Keratinocyte (primary cell): ENCODE measurements at regions not wholly inside any gene's neighbourhood (a gene's known extent, or its start where the extent isn't known, plus 50 kb on each side); places are given as distances from the start of the nearest gene placed in this dataset.

ENCODE experiments used
- DNase-seq: peaks from one replicate; pipeline ENCODE4 v3.0.0-alpha.2; 2011; ENCODE audit warnings: low read depth, missing footprints, low spot score
- FAIRE-seq: peaks from 2 replicates; lab custom pipeline; 2011; peaks lifted over from hg19 to GRCh38; lab: Jason Lieb, UNC
- H2AFZ ChIP-seq: 2 replicates; pipeline ENCODE4 v1.6.0; 2012; ENCODE audit warnings: low read length, control low read depth, inconsistent platforms; ENCODE audit not compliant: control insufficient read depth
- H3K27ac ChIP-seq: 2 replicates; pipeline ENCODE4 v1.5.1; 2011; ENCODE audit warnings: low read length; ENCODE audit not compliant: control insufficient read depth, insufficient read depth
- H3K27me3 ChIP-seq: 3 replicates; pipeline ENCODE4 v1.6.0; 2011; ENCODE audit warnings: low read length; ENCODE audit not compliant: control insufficient read depth, insufficient read depth; ENCODE audit errors: extremely low read depth
- H3K36me3 ChIP-seq, 2 experiments: 2 replicates in 1 of 2; 3 replicates in 1 of 2; pipeline ENCODE4 v1.5.1; 2011; ENCODE audit warnings: low read length in 2 of 2, mild to moderate bottlenecking in 1 of 2; ENCODE audit not compliant: control insufficient read depth in 2 of 2, insufficient read depth in 2 of 2; ENCODE audit errors: extremely low read depth in 1 of 2
- H3K4me1 ChIP-seq: 3 replicates; pipeline ENCODE4 v1.5.1; 2011; ENCODE audit warnings: low read length; ENCODE audit not compliant: control insufficient read depth, insufficient read depth; ENCODE audit errors: extremely low read depth
- H3K4me2 ChIP-seq: 3 replicates; pipeline ENCODE4 v1.6.0; 2011; ENCODE audit warnings: low read depth, low read length; ENCODE audit not compliant: control insufficient read depth, insufficient read depth; ENCODE audit errors: extremely low read depth
- H3K4me3 ChIP-seq, 3 experiments: fragments of 200-600 bp in 1 of 3; sonication (generic) in 1 of 3; 2 replicates in 2 of 3; 3 replicates in 1 of 3; pipeline ENCODE4 v1.5.1; 2011 to 2016; ENCODE audit warnings: low read length in 3 of 3, mild to moderate bottlenecking in 3 of 3, control low read depth in 2 of 3, inconsistent platforms in 1 of 3, low read depth in 1 of 3, mixed read lengths in 1 of 3, mixed run types in 1 of 3, moderate library complexity in 1 of 3; ENCODE audit not compliant: control insufficient read depth in 2 of 3, insufficient read depth in 2 of 3; ENCODE audit errors: extremely low read depth in 1 of 3
- H3K79me2 ChIP-seq: 2 replicates; pipeline ENCODE4 v1.6.0; 2012; ENCODE audit warnings: low read length; ENCODE audit not compliant: control insufficient read depth, insufficient read depth
- H3K9ac ChIP-seq: 3 replicates; pipeline ENCODE4 v1.6.0; 2011; ENCODE audit warnings: low read length; ENCODE audit not compliant: control insufficient read depth, insufficient read depth; ENCODE audit errors: extremely low read depth
- H3K9me1 ChIP-seq: 3 replicates; pipeline ENCODE4 v1.6.0; 2011; ENCODE audit warnings: low read length; ENCODE audit not compliant: control insufficient read depth, insufficient read depth; ENCODE audit errors: extremely low read depth
- H3K9me3 ChIP-seq: 2 replicates; pipeline ENCODE4 v1.5.1; 2012; ENCODE audit warnings: low read depth, low read length; ENCODE audit not compliant: control insufficient read depth
- H4K20me1 ChIP-seq: 3 replicates; pipeline ENCODE4 v1.6.0; 2011; ENCODE audit warnings: low read length; ENCODE audit not compliant: control insufficient read depth, insufficient read depth; ENCODE audit errors: extremely low read depth
- EZH2 ChIP-seq: IDR thresholded peaks from one replicate; pipeline ENCODE4 v1.6.1; 2012; ENCODE audit warnings: inconsistent platforms, mild to moderate bottlenecking, low read length, moderate library complexity
- dilution Hi-C: fragments of 300-500 bp; cut with MboI; formaldehyde crosslinking; loops from one replicate; pipeline ENCODE4 v1.7.0; 2020; ENCODE audit warnings: low sequenced_read_pairs; ENCODE audit not compliant: extremely low pct_ligation_motif_present
- TF ChIP-seq, protein P1 (sequence below), 3 experiments: IDR thresholded peaks in 1 of 3; conservative IDR thresholded peaks in 1 of 3; optimal IDR thresholded peaks in 1 of 3; 2 replicates in 2 of 3; 3 replicates in 1 of 3; pipeline versions ENCODE3 to v1.5.1; 2011; ENCODE audit warnings: low read length in 3 of 3, mild to moderate bottlenecking in 3 of 3, moderate library complexity in 2 of 3, control low read depth in 1 of 3, inconsistent platforms in 1 of 3; ENCODE audit not compliant: insufficient read depth in 2 of 3; ENCODE audit errors: extremely low read depth in 1 of 3

DNA sequence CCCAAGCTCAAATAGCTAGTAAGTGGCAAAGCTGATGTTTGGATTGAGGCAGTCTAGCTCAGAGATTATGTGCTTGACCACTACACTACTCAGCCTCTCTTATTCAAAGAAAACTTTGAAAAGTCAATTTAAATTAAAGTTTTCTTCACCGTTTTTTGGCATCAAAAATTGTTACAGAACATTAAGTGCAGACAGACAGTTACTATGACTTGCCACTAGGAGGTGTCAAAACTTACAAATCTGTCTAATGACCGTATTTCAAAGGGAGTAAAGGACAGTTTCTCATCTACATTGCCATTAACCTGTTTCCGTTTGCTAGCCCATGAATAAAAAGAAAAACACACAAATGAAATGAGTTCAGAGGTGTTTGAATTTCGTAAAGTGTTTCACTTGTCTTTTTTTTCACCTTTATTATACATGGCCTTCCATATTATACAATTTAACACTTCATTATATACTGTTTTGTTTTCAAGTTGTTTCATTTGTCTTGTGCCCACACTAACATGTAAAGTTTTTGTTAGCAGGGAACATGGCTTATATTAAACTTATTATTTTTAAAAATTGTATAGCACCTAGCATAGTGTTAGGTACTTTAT lies 57.4 kb upstream of the MTF2 start:
- Histone ChIP-seq H3K4me2 (no peak overlapping the region), H3K36me3 (no peaks in the 10 kb centered on the region), H3K9me1 (no peaks in the 10 kb centered on the region), H3K27me3 (no peaks in the 10 kb centered on the region), H3K9me3 (no peaks in the 10 kb centered on the region), H3K4me1 (no peaks in the 10 kb centered on the region), H3K9ac (no peak overlapping the region), H3K79me2 (no peaks in the 10 kb centered on the region), H2AFZ (no peak overlapping the region), H3K27ac (no peak overlapping the region), H4K20me1 (no peaks in the 10 kb centered on the region), H3K4me3 (no peak overlapping the region)
- dilution Hi-C loops: no loop called here
- TF ChIP-seq, protein P1, sequence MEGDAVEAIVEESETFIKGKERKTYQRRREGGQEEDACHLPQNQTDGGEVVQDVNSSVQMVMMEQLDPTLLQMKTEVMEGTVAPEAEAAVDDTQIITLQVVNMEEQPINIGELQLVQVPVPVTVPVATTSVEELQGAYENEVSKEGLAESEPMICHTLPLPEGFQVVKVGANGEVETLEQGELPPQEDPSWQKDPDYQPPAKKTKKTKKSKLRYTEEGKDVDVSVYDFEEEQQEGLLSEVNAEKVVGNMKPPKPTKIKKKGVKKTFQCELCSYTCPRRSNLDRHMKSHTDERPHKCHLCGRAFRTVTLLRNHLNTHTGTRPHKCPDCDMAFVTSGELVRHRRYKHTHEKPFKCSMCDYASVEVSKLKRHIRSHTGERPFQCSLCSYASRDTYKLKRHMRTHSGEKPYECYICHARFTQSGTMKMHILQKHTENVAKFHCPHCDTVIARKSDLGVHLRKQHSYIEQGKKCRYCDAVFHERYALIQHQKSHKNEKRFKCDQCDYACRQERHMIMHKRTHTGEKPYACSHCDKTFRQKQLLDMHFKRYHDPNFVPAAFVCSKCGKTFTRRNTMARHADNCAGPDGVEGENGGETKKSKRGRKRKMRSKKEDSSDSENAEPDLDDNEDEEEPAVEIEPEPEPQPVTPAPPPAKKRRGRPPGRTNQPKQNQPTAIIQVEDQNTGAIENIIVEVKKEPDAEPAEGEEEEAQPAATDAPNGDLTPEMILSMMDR (optimal IDR thresholded peaks at IDR 0.05 in 1 of 3, IDR thresholded peaks at IDR 0.05 in 1 of 3, conservative IDR thresholded peaks at IDR 0.05 in 1 of 3; ENCODE audit: extremely low read depth in 1 of 3, insufficient read depth in 2 of 3, low read length in 3 of 3): peak in 2 of 3 experiments; percentile 54 to 68
- no peak for TF ChIP-seq EZH2
- peak; percentile 88 for FAIRE-seq
- DNase-seq: no peak

DNA sequence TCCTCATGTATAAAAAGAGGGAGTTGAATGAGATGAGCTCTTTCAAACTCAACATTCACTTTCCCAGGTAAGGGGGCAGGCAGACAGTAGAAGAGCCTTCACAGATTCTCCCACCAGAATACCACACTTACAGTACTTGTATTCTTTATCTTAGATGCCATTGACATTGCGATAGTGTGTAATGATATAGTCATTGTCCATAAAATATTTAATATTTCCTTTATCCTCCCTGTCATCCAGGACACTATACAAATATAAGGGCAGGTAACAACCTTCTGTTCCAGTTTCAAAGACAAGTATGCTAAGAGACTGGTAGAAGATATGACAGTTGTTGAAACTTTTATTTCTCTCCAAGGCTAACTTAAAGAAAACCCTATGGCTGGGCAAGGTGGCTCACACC lies 56.5 kb upstream of the MTF2 start:
- no peak overlapping the region for H2AFZ ChIP-seq
- no peaks in the 10 kb centered on the region for H3K9me3 ChIP-seq
- dilution Hi-C loops: no loop called here
- no peak overlapping the region for H3K9ac ChIP-seq
- H3K27me3 ChIP-seq: no peaks in the 10 kb centered on the region
- no peak overlapping the region for H3K4me3 ChIP-seq
- H4K20me1 ChIP-seq: no peaks in the 10 kb centered on the region
- H3K36me3 ChIP-seq: no peaks in the 10 kb centered on the region
- FAIRE-seq: no peak
- H3K79me2 ChIP-seq: no peaks in the 10 kb centered on the region
- no peaks in the 10 kb centered on the region for H3K4me1 ChIP-seq
- TF ChIP-seq EZH2: no peak
- TF ChIP-seq, protein P1 (optimal IDR thresholded peaks at IDR 0.05 in 1 of 3, IDR thresholded peaks at IDR 0.05 in 1 of 3, conservative IDR thresholded peaks at IDR 0.05 in 1 of 3; ENCODE audit: extremely low read depth in 1 of 3, insufficient read depth in 2 of 3, low read length in 3 of 3): no peak
- H3K9me1 ChIP-seq: no peaks in the 10 kb centered on the region
- H3K27ac ChIP-seq: no peak overlapping the region
- DNase-seq: no peak
- no peak overlapping the region for H3K4me2 ChIP-seq
